ENCODE measurements at regions not wholly inside any gene's neighbourhood (a gene's known extent, or its start where the extent isn't known, plus 50 kb on each side); places are given as distances from the start of the nearest gene placed in this dataset.

- no peak overlapping the region for H3K4me3 ChIP-seq (ENCODE audit: insufficient read depth, low read depth, low read length)
- no peaks in the 10 kb centered on the region for H3K36me3 ChIP-seq (ENCODE audit: control insufficient read depth, insufficient read depth, low read length)
- H4K20me1 ChIP-seq (ENCODE audit: insufficient read depth, low read length): no peaks in the 10 kb centered on the region
- H4K91ac ChIP-seq (ENCODE audit: insufficient read depth, low read depth, low read length): no peak overlapping the region
- ATAC-seq (ENCODE audit: low read depth): no peak
- BruUV-seq (replicated peaks): no TSS peak
- H3K18ac ChIP-seq (ENCODE audit: low read depth, low read length): no peak overlapping the region
- no peak overlapping the region for H2AK5ac ChIP-seq (ENCODE audit: low read depth, low read length)
- in situ Hi-C loops (cut with MboI; ENCODE audit: low sequenced_read_pairs): no loop called here
- no peak overlapping the region for H3K4ac ChIP-seq (ENCODE audit: low read depth, low read length)
- H2BK15ac ChIP-seq (ENCODE audit: low read depth, low read length): no peak overlapping the region
- H3K27ac ChIP-seq (ENCODE audit: insufficient read depth, low read length): no peak overlapping the region
- intact Hi-C loops (cut with micrococcal nuclease): no loop called here
- no peak overlapping the region for H4K5ac ChIP-seq (ENCODE audit: low read depth, low read length)
- CTCF ChIA-PET: no interaction called here
- H3K9ac ChIP-seq (ENCODE audit: low read depth, low read length): no peak overlapping the region
- H2BK20ac ChIP-seq (ENCODE audit: low read depth, low read length): no peak overlapping the region
- H3K9me1 ChIP-seq (ENCODE audit: insufficient read depth, low read length): no peaks in the 10 kb centered on the region
- no peak overlapping the region for H2BK5ac ChIP-seq (ENCODE audit: low read depth, low read length, poor library complexity, severe bottlenecking)
- H2AFZ ChIP-seq (replicated peaks; ENCODE audit: low read length, poor library complexity): no peak overlapping the region
- no peaks in the 10 kb centered on the region for H3K4me1 ChIP-seq (ENCODE audit: control insufficient read depth, insufficient read depth, low read length)
- no peak overlapping the region for H3K23ac ChIP-seq (ENCODE audit: low read depth, low read length)
- TF ChIP-seq SMC3 (IDR thresholded peaks at IDR 0.05; ENCODE audit: low read depth, low read length) (no peak), NFE2L2 (IDR thresholded peaks at IDR 0.05; ENCODE audit: low read depth, low read length) (no peak), CHD1 (IDR thresholded peaks at IDR 0.05; ENCODE audit: low read depth, low read length) (no peak), RFX5 (IDR thresholded peaks at IDR 0.05; ENCODE audit: low read depth, low read length) (no peak), MAFK (IDR thresholded peaks at IDR 0.05; ENCODE audit: low read depth, low read length) (no peak), RAD21 (IDR thresholded peaks at IDR 0.05; ENCODE audit: low read length) (no peak), POLR2A (IDR thresholded peaks at IDR 0.05; ENCODE audit: low read depth, low read length) (no peak), MAZ (IDR thresholded peaks at IDR 0.05; ENCODE audit: borderline replicate concordance, low read depth, low read length) (no peak), ELK1 (IDR thresholded peaks at IDR 0.05; ENCODE audit: borderline replicate concordance, low read depth, low read length) (no peak), BHLHE40 (IDR thresholded peaks at IDR 0.05; ENCODE audit: low read depth, low read length) (no peak), MXI1 (IDR thresholded peaks at IDR 0.05; ENCODE audit: borderline replicate concordance, low read depth, low read length) (no peak), CEBPB (IDR thresholded peaks at IDR 0.05; ENCODE audit: low read depth, low read length) (no peak), CTCF (conservative IDR thresholded peaks at IDR 0.05; ENCODE audit: low read depth, low read length) (no peak)
- H3K79me1 ChIP-seq (ENCODE audit: low read depth in 1 of 2, low read length in 2 of 2): no peaks in the 10 kb centered on the region
- H3K14ac ChIP-seq (replicated peaks; ENCODE audit: low read depth, low read length): no peak overlapping the region
- no peaks in the 10 kb centered on the region for H3K9me3 ChIP-seq (ENCODE audit: control insufficient read depth, insufficient read depth, low read length)
- no peak overlapping the region for H3K4me2 ChIP-seq (ENCODE audit: low read depth, low read length)
- no peak overlapping the region for H4K8ac ChIP-seq (ENCODE audit: low read depth in 2 of 2, low read length in 2 of 2)
- dilution Hi-C loops (cut with HindIII; ENCODE audit: low sequenced_read_pairs, unreplicated experiment): no loop called here
- POLR2A ChIA-PET (ENCODE audit: unreplicated experiment): no interaction called here
- H2AK9ac ChIP-seq (replicated peaks; ENCODE audit: low read depth, low read length, poor library complexity): no peak overlapping the region
- H3K56ac ChIP-seq (ENCODE audit: extremely low read depth, insufficient read depth, low read length): no peak overlapping the region
- no peak for DNase-seq
- no CpG with 5 or more reads among the region's 1 CpG for WGBS, 2 experiments (ENCODE audit: extremely low coverage in 2 of 2, insufficient read length in 1 of 2)
- H2BK120ac ChIP-seq (ENCODE audit: low read depth, low read length): no peak overlapping the region
- H3K27me3 ChIP-seq (ENCODE audit: control insufficient read depth, insufficient read depth, low read length): no peaks in the 10 kb centered on the region
Observed at GRCh38 chr14:44438221-44438620, 68.9 kb downstream of the FSCB start.
